ELR (cell line): ENCODE measurements at regions not wholly inside any gene's neighbourhood (a gene's known extent, or its start where the extent isn't known, plus 50 kb on each side); places are given as distances from the start of the nearest gene placed in this dataset.
"Not testable (repeated sequence)": the region's sequence is repeated elsewhere in the genome, so short reads cannot be mapped to it uniquely, and the experiment has no call there.

Source experiments
- DNase-seq: peaks from one replicate; pipeline ENCODE4 v3.0.0-alpha.2; 2015; ENCODE audit warnings: low read depth

GRCh38 chr2:94737736-94738342 is 133.4 kb upstream of the TEKT4 start:
- DNase-seq: not testable (repeated sequence)

GRCh38 chr2:94753466-94753998 is 117.7 kb upstream of the TEKT4 start:
- no peak for DNase-seq

DNA sequence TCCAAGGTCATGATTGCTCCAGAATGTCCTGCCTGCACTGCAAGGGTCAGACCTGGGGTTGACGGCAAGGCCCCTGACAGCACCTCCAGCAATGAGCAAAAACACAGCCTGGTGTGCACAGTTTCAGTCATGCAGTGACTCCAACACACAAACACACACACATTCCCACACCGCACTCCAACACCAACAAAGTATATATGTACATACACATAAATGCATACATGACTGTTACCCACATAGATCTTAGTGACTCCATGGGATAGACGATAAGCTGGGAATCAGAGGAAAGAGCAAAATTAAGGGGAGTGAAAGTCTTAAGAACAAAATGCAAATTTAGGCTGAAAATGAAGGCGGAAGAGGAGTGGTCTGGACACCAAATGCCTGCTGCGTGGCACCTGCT is 112.7 kb upstream of the TEKT4 start:
- no peak for DNase-seq

DNA sequence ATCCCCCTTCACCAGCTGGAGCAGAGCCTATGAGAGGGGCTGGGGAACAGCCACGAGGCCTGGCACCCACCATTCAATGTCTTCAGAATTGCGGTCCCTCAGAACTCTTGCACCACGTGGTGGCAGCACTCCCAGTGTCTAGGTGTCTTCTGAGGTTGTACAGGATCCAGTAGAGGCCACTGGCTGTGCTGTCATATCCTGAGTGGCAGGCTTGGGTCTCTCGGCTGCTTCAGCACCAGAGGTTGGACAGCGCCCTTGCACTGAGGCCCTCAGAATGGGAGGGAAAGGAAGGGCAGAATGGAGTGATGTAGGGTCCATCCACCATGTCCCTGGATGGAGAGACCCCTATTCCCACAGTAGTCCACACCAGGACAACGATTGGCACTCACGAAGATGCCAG is 112.0 kb upstream of the TEKT4 start:
- peak; percentile 35 for DNase-seq

- peak; percentile 10 for DNase-seq
Observed at GRCh38 chr2:94762600-94762999, 108.6 kb upstream of the TEKT4 start.

DNA sequence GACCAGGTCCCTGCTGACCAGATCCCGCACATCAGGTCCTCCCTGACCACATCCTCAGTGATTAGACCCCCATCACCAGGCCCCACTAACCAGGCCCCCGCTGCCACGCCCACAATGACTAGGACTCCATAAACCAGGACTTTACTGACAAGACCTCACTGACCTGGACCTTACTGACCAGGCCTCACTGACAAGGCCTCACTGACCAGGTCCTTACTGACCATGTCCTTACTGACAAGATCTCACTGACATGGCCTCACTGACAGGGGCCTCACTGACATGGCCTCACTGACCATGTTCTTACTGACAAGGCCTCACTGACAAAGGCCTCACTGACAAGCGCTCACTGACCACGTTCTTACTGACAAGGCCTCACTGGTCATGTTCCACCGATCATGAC is 107.9 kb upstream of the TEKT4 start:
- DNase-seq: no peak

DNA sequence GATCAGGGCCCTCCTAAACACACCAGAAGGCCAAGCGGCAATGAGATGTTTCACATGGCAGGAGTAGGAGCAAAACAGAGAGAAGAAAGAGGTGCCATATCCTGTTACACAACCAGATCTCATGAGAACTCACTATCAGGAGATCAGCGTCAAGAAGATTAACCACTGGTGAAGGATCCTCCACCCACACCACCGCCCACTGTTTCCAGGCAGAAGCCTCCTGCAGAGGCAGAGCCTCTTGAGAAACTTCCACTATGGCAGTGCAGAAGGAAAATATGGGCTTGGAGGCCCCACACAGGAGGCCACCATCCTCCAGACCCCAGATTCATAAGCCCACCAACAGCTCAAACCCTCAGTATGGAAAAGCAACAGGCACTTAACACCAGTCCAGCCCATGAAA is 106.9 kb upstream of the TEKT4 start:
- not testable (repeated sequence) for DNase-seq

GRCh38 chr2:94767336-94767735 is 103.9 kb upstream of the TEKT4 start:
- no peak for DNase-seq

DNA sequence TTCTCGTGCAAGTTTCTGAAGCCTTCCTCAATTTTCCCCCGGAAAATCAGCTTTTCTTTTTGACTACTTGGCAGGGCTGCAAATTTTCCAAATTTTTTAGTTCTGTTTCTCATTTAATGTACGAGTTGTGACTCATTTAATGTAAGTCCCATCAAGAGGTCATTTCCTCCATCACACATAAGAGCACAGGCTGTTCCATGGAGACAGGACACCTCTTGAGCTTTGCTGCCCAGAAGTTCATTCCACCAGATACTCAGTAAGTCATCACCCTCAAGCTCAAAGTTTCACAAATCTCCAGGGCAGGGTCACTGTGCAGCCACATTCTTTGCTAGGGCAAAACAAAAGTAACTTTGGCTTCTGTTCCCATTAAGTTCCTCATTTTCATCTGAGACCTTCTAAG is 101.5 kb upstream of the TEKT4 start:
- DNase-seq: no peak

DNA sequence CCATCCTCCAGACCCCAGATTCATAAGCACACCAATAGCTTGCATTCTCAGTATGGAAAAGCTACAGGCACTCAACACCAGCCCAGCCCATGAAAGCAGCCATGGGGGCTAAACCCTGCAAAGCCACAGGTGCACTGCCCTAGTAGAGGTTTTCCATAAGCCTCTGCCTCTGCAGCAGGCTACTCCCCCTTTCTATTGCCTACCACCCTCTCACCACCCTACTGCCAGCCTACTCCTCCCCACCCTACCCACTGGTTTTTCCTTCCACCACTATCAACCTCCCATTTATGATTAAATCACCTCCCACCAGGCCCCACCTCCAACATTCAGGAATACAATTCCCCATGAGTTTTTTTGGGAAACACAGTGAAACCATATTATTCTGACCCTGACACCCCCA is 96.4 kb upstream of the TEKT4 start:
- no peak for DNase-seq

- DNase-seq: no peak
Observed at GRCh38 chr2:94776036-94776435, 95.2 kb upstream of the TEKT4 start.

DNA sequence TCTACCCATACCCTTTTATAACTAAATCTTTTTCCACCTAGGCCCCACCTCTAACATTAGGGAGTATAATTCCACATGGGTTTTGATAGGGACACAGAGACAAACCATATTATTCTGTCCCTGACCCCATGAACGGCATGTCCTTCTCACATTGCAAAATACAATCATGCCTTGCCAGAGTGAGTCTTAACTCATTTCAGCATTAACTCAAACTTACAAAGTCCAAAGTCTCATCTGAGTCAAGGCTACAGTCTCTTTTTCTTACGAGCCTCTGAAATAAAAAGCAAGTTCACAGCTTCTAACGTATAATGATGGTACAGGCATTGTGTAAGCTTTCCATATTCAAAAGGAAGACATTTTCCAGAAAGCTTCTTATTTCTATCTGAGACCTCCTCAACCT is 86.1 kb upstream of the TEKT4 start:
- not testable (repeated sequence) for DNase-seq

GRCh38 chr2:94786424-94786823 is 84.8 kb upstream of the TEKT4 start:
- not testable (repeated sequence) for DNase-seq

DNA sequence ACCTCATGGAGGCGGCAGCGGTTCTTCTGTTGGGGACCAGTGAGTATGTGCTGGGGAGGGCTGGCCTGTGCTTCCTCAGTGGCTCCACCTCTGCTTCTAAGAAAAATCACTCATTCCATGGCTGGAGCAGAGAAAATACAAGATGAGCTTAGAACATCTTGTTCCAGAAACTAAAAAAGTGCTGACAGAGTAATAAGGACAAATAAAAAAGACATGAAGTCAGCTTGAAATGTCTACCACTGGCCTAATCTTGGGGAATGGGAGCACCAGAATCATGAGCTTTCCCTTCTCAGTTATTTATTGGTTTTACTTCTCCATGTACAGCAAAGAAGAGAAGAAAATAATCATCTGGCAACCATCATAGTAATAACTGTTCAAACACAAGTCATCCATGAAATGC is 81.1 kb upstream of the TEKT4 start:
- DNase-seq: not testable (repeated sequence)

DNA sequence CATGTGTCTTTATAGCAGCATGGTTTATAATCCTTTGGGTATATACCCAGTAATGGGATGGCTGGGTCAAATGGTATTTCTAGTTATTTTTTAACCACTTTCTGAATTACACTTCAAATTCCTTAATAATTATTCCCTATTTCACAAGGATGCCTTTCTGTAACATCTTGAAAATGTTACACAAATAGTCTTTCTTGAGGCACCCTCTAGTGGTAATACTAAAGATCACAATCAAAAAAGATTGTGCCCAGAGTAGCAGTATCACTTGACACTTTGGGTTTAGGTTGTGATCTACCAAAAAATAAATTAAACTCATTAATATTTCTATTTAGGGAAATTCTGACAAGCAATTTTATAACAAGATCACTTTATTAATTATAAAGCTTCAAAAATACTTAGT is 74.0 kb upstream of the TEKT4 start:
- DNase-seq: peak; percentile 28
